SK-N-SH treated with all-trans-retinoic acid at 6 μM for 48 hours (cell line): ENCODE measurements at regions not wholly inside any gene's neighbourhood (a gene's known extent, or its start where the extent isn't known, plus 50 kb on each side); places are given as distances from the start of the nearest gene placed in this dataset.

Experiments used
- ARNTL ChIP-seq: fragments of 450-650 bp; formaldehyde crosslinking; IDR thresholded peaks from 2 replicates; pipeline ENCODE4 v1.5.0; 2020; ENCODE audit warnings: low read depth, mild to moderate bottlenecking, moderate library complexity, borderline replicate concordance
- BACH2 ChIP-seq: fragments of 250-450 bp; sonication (Bioruptor Pico); IDR thresholded peaks from 2 replicates; pipeline ENCODE4 v1.9.0; 2021; ENCODE audit warnings: mild to moderate bottlenecking, borderline replicate concordance
- ESRRG ChIP-seq: fragments of 250-450 bp; sonication (Bioruptor Pico); IDR thresholded peaks from 2 replicates; pipeline ENCODE4 v1.6.1; 2021; ENCODE audit warnings: mild to moderate bottlenecking
- ISL1 ChIP-seq: fragments of 250-450 bp; sonication (Bioruptor Pico); IDR thresholded peaks from 2 replicates; pipeline ENCODE4 v2.1.2; 2022; ENCODE audit warnings: mild to moderate bottlenecking, moderate library complexity
- OSR1 ChIP-seq: fragments of 250-450 bp; sonication (Bioruptor Pico); IDR thresholded peaks from 2 replicates; pipeline ENCODE4 v1.8.0; 2022; ENCODE audit warnings: moderate library complexity, mild to moderate bottlenecking, inconsistent platforms
- PATZ1 ChIP-seq: fragments of 250-450 bp; sonication (Bioruptor Pico); IDR thresholded peaks from 2 replicates; pipeline ENCODE4 v1.8.0; 2020; ENCODE audit warnings: mild to moderate bottlenecking, moderate library complexity, borderline replicate concordance
- POU6F1 ChIP-seq: fragments of 250-450 bp; sonication (Bioruptor Pico); IDR thresholded peaks from 2 replicates; pipeline ENCODE4 v1.8.0; 2021; ENCODE audit warnings: low read depth, mild to moderate bottlenecking, moderate library complexity, borderline replicate concordance
- RARB ChIP-seq: fragments of 250-450 bp; sonication (Bioruptor Pico); IDR thresholded peaks from 2 replicates; pipeline ENCODE4 v1.8.0; 2021; ENCODE audit warnings: mild to moderate bottlenecking, moderate library complexity
- SNAI2 ChIP-seq: fragments of 250-450 bp; sonication (Bioruptor Pico); IDR thresholded peaks from 2 replicates; pipeline ENCODE4 v1.5.0; 2020; ENCODE audit warnings: mild to moderate bottlenecking, moderate library complexity
- TOX ChIP-seq: fragments of 250-450 bp; sonication (Bioruptor Pico); IDR thresholded peaks from 2 replicates; pipeline ENCODE4 v1.8.0; 2021; ENCODE audit warnings: mild to moderate bottlenecking, moderate library complexity, borderline replicate concordance
- TSHZ2 ChIP-seq: fragments of 250-450 bp; sonication (Bioruptor Pico); IDR thresholded peaks from 2 replicates; pipeline ENCODE4 v1.5.0; 2020; ENCODE audit warnings: mild to moderate bottlenecking, moderate library complexity
- ZFP3 ChIP-seq: fragments of 250-450 bp; sonication (Bioruptor Pico); IDR thresholded peaks from 2 replicates; pipeline ENCODE4 v1.5.0; 2020; ENCODE audit warnings: mild to moderate bottlenecking, moderate library complexity
- ZFP30 ChIP-seq: fragments of 450-650 bp; formaldehyde crosslinking; IDR thresholded peaks from 2 replicates; pipeline ENCODE4 v1.5.0; 2022; ENCODE audit warnings: mild to moderate bottlenecking, moderate library complexity
- ZNF565 ChIP-seq: fragments of 450-650 bp; formaldehyde crosslinking; conservative IDR thresholded peaks from 2 replicates; pipeline ENCODE4 v1.5.0; 2020; ENCODE audit warnings: low read depth, mild to moderate bottlenecking, moderate library complexity

- no peak for TF ChIP-seq RARB (CRISPR knock-in tag)
- TF ChIP-seq ZNF565 (CRISPR knock-in tag) = no peak
- no peak for TF ChIP-seq ZFP3 (CRISPR knock-in tag)
- no peak for TF ChIP-seq PATZ1 (CRISPR knock-in tag)
- no peak for TF ChIP-seq OSR1 (CRISPR knock-in tag)
- no peak for TF ChIP-seq ISL1
- no peak for TF ChIP-seq ARNTL (CRISPR knock-in tag)
- no peak for TF ChIP-seq ZFP30
- no peak for TF ChIP-seq ESRRG (CRISPR knock-in tag)
- TF ChIP-seq BACH2 (CRISPR knock-in tag) = no peak
- TF ChIP-seq TSHZ2 (CRISPR knock-in tag) = no peak
- TF ChIP-seq SNAI2 (CRISPR knock-in tag) = no peak
- TF ChIP-seq TOX (CRISPR knock-in tag) = no peak
- TF ChIP-seq POU6F1 (CRISPR knock-in tag) = no peak
These were observed 139.3 kb upstream of the PHACTR1 start for GRCh38 chr6:12577124-12577850.
